GM12892 (cell line): ENCODE measurements at regions not wholly inside any gene's neighbourhood (a gene's known extent, or its start where the extent isn't known, plus 50 kb on each side); places are given as distances from the start of the nearest gene placed in this dataset.

Experiments used
- DNase-seq: peaks from one replicate; pipeline ENCODE4 v3.0.0; 2011; ENCODE audit not compliant: insufficient read length
- FAIRE-seq: peaks from 2 replicates; lab custom pipeline; 2011; peaks lifted over from hg19 to GRCh38; lab: Jason Lieb, UNC
- POLR2A ChIP-seq: IDR thresholded peaks from 2 replicates; pipeline ENCODE4 v1.6.1; 2011; ENCODE audit warnings: low read depth, low read length, control low read depth
- POLR2AphosphoS5 ChIP-seq: IDR thresholded peaks from 2 replicates; pipeline ENCODE4 v1.6.1; 2011; ENCODE audit warnings: low read depth, low read length, control low read depth
- TAF1 ChIP-seq: IDR thresholded peaks from 2 replicates; pipeline ENCODE4 v1.6.1; 2011; ENCODE audit warnings: low read depth, mild to moderate bottlenecking, control low read depth, low read length, borderline replicate concordance

GRCh38 chr21:38955495-38955894 lies 149.8 kb downstream of the ETS2 start:
- TF ChIP-seq TAF1 (no peak), POLR2AphosphoS5 (no peak), POLR2A (no peak)
- DNase-seq (no peak), FAIRE-seq (no peak)

GRCh38 chr21:38954588-38955004 lies 148.9 kb downstream of the ETS2 start:
- TF ChIP-seq POLR2A (no peak), TAF1 (no peak), POLR2AphosphoS5 (no peak)
- DNase-seq (no peak), FAIRE-seq (no peak)

DNA sequence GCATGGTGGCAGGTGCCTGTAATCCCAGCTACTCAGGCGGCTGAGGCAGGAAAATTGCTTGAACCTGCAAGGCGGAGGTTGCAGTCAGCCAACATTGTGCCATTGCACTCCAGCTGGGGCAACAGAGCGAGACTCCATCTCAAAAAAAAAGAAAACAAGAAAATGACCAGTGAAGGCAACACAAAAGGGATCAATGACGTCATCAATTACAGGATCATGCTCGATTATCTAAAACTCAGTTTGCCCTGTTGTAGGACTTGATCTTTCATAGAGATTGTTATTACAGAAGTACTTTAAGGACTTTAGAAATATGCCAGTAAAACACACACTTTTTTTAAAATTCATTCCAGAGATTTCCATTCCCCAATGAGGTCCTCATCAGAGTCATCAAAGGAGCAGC lies 147.8 kb downstream of the ETS2 start:
- FAIRE-seq (no peak), DNase-seq (no peak)
- TF ChIP-seq POLR2A (no peak), POLR2AphosphoS5 (no peak), TAF1 (no peak)

GRCh38 chr21:38952890-38953289 lies 147.2 kb downstream of the ETS2 start:
- FAIRE-seq (no peak), DNase-seq (no peak)
- TF ChIP-seq POLR2A (no peak), TAF1 (no peak), POLR2AphosphoS5 (no peak)

- no peak for FAIRE-seq
- TF ChIP-seq POLR2AphosphoS5 (no peak), POLR2A (no peak), TAF1 (no peak)
Measured at GRCh38 chr21:38951095-38951730, 145.5 kb downstream of the ETS2 start.

DNA sequence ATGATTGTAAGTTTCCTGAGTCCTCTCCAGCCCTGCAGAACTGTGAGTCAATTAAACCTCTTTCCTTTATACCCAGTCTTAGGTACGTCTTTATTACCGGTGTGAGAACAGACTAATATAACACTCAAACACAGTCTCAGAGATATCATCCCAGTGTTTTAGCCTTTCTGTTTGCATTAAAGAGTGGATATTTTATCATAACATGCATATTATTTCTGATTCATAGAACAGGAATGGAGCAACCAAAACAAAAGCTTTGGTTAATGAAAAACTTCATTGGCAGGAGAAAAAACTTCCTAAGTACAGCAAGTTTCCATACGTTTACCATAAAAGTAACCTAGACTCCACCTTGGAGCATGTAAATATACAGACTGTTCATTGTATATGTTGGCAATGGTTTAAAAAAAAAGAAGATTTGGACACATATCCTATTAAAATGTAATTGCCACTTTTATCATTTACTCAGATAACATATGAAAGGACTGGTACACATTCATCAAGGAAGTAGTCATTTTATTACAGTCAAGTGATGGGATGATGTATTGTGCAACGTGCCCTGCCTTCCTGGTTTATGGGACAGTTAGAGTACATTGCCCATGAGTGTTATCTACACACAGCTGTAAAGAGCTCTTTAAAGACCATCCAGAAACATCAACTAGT lies 144.8 kb downstream of the ETS2 start:
- DNase-seq, result no peak
- FAIRE-seq, result no peak
- TF ChIP-seq TAF1, result no peak
- TF ChIP-seq POLR2AphosphoS5, result no peak
- TF ChIP-seq POLR2A, result no peak

More at GRCh38 chr21:38951095-38951730, 145.5 kb downstream of the ETS2 start:
- no peak for DNase-seq

DNA sequence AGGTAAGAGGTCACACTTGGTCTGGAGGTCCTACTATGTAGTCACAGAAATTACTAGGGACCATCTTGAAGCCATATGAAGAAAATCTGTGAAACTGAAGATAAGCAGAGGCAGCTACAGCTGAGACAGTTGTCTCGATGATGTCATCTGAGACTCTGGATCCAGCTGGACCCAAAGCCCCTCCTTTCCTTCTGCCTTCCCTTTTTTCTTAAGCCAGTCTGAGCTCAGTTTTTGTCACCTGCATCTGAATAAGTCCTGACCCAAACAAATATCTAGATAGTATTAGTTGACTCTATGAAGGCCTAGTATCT lies 143.3 kb downstream of the ETS2 start:
- DNase-seq, result no peak
- no peak for TF ChIP-seq POLR2AphosphoS5
- no peak for TF ChIP-seq POLR2A
- no peak for TF ChIP-seq TAF1
- no peak for FAIRE-seq

DNA sequence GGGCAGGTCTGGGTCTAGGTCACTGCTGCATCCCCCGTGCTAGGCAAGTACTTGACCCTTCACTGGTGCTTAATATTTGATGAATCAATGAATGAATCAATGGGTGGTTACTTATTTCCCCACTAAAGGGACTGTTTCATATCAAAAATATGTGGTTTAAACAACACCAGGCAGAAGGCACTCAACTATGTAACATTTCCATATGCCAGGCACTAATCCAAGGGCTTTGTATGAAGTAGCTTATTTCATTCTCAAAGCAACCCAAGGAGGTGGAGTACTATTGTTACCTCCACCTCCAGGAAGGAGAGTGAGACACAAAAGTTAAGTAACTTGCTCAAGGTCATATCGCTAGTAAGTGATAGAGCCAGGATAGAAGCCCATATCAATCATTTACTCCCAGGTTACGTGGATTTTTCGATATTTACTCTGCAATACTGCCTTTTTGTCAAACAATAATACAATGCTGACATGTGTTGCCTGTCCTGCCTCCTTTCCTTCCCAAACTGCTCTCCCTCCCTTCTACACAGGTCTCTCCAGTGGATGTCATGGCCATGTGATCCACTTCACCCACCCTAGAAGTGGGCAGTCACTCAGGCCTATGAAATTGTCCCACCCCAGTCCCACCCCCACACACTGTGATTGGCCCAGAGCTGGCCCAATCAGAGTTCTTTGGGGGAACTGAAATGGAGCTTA lies 142.8 kb downstream of the ETS2 start:
- no peak for FAIRE-seq
- DNase-seq, result no peak
- TF ChIP-seq POLR2A (no peak), TAF1 (no peak), POLR2AphosphoS5 (no peak)

DNA sequence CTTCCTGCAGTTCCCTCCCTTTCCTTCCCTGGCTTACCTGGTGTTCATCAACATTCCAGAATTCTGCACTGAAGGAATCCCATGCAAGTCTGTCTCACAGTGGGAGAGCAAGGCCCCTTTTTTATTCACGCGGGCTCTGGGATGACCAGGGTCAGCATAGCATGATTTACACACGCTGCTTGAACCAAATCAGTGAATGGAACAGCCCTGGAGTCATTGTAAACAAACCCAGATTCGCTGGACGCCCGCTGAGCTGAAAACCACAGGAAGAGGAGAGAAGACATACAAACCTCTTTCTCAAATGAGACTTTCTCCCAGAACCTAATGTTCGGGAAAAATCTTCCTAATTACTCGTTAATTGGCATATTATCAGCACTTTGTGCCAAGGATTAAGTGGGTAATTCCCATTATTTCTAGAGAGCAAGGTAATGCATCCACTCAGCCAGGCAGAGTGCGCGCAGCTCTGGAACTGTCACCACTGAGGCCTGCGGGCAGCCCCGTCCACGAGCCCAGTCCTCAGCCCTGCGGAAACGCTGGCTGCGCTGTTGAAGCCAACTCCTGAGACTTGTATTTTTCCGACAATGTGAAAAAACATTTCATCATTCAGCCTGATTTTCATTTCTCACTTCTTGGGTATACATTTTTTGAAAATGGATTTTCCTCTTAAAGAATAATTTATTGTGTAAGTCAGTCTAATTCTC lies 140.0 kb downstream of the ETS2 start:
- TF ChIP-seq POLR2AphosphoS5 (no peak), POLR2A (no peak), TAF1 (no peak)
- no peak for FAIRE-seq
- no peak for DNase-seq

DNA sequence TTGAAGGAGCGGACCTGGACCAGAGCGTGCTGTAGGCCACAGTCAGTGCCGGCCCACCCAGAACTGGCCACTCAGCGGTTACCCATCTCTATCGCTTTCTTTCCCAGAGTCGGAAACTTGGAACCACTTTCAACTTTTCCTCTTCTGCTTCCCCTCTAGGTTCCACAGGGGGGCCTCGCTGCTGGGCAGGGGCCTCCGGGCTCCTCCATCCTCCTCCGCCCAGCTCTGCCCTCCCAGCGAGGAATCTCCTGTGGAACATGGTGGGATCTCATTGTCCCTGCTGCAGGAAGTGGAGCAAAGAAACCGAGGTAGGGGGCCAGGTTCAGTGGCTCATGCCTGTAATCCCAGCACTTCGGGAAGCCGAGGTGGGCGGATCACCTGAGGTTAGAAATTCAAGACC lies 139.2 kb downstream of the ETS2 start:
- FAIRE-seq (no peak), DNase-seq (no peak)
- TF ChIP-seq POLR2AphosphoS5 (no peak), TAF1 (no peak), POLR2A (no peak)

DNA sequence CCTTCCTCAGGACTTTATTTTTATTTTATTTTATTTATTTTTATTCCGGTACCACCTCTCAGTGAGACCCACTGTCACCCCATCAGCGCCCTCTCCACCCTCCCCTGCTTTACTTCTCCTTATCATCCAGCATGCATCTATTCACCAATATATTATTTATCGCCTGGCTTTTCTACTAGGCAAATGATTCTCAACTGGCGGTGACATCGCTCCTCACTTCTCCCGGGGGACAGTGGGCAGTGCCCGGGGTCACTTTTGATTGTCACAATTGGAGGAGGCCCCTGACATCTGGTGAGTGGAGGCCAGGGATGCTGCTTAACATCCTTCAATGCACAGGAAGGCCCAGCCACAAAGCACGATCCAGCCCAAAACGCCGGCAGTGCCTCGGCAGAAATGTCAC lies 138.7 kb downstream of the ETS2 start:
- DNase-seq (no peak), FAIRE-seq (no peak)
- TF ChIP-seq POLR2AphosphoS5 (no peak), TAF1 (no peak), POLR2A (no peak)

DNA sequence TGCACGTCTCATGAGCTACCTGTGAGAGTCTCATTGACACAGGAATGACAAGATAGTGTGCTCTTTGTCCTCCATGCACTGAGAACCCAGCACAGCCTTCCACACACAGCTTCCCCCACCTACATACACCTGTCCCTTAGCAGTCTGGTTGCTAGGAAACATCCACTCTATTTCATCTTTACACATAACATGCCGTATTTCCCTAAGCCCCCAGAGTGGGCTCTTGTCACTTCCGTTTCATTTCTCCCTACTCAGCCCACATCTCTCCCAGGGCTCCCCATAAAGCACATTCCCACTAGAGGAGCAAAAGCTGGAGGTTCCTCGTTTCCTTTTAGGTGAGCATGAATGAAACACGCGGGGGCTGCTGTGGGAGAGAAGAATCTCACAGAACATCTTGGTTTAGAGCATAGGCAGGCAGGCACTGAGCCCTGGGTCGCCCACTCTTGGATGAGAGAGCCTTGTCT lies 137.1 kb downstream of the ETS2 start:
- TF ChIP-seq POLR2A (no peak), TAF1 (no peak), POLR2AphosphoS5 (no peak)
- DNase-seq, result no peak
- FAIRE-seq, result no peak
